Right cardiac atrium (tissue), 5 donors: ENCODE measurements at regions not wholly inside any gene's neighbourhood (a gene's known extent, or its start where the extent isn't known, plus 50 kb on each side); places are given as distances from the start of the nearest gene placed in this dataset.
"Not testable (repeated sequence)": the region's sequence is repeated elsewhere in the genome, so short reads cannot be mapped to it uniquely, and the experiment has no call there.

Experiments used
- ATAC-seq, 2 donors: fragments of 200-7000 bp; cut with Tn5 transposase; one replicate each; pipeline versions ENCODE4 v1.8.0 to v1.9.1; 2020; ENCODE audit warnings: moderate library complexity in 2 of 2, mild to moderate bottlenecking in 1 of 2
- DNase-seq, 3 donors: peaks; one replicate each; pipeline ENCODE4 v3.0.0-alpha.2; 2020
- H3K27ac ChIP-seq: one replicate; pipeline ENCODE4 v1.5.1; 2013; ENCODE audit warnings: mild to moderate bottlenecking, low read length, control low read depth, moderate library complexity
- H3K27me3 ChIP-seq: one replicate; pipeline ENCODE4 v1.6.1; 2013; ENCODE audit not compliant: control insufficient read depth, insufficient read depth
- H3K4me1 ChIP-seq: one replicate; pipeline ENCODE4 v1.6.1; 2013; ENCODE audit warnings: low read length; ENCODE audit not compliant: control insufficient read depth, insufficient read depth
- H3K4me3 ChIP-seq: one replicate; pipeline ENCODE4 v1.5.1; 2013; ENCODE audit warnings: low read length, control low read depth
- H3K9me3 ChIP-seq: one replicate; pipeline ENCODE4 v1.6.1; 2013; ENCODE audit warnings: low read length; ENCODE audit not compliant: control insufficient read depth
- WGBS: extraction: QIAGEN DNeasy Blood & Tissue Kit; methylation state at CpG from one replicate; pipeline ENCODE4 v1.1.7; 2013; 5-methylcytosine and 5-hydroxymethylcytosine counted together
- intact Hi-C, 4 donors: fragments of 100-400 bp; cut with DNase I; formaldehyde crosslinking; loops; one replicate each; pipeline versions ENCODE4 v1.11.0 to v1.14.0; 2022 to 2023
- donor health status: healthy with polysubstance abuse.
- donor health status: DM: no; HTN: yes; CAD: no.
- donor health status: DM: no; HTN: no; CAD: no.
- donor health status: DM: no; HTN: yes; CAD: no; lungs with severe emphysema.
- donor health status: DM: yes; HTN: yes; CAD: no.

- H3K9me3 ChIP-seq = no peaks in the 10 kb centered on the region
- no peak overlapping the region for H3K27ac ChIP-seq
- 78% methylated on average over 28 of the region's 28 CpGs for WGBS
- no peak overlapping the region for H3K4me3 ChIP-seq
- ATAC-seq (no peak), DNase-seq (no peak)
- H3K4me1 ChIP-seq = no peaks in the 10 kb centered on the region
- intact Hi-C loops = no loop called here
- no peaks in the 10 kb centered on the region for H3K27me3 ChIP-seq
Measured at GRCh38 chr2:239873656-239874635, 151.2 kb downstream of the NDUFA10 start.

- ATAC-seq (peak in 1 of 2 donors; percentile 13), DNase-seq (no peak)
- Histone ChIP-seq H3K4me1 (no peaks in the 10 kb centered on the region), H3K4me3 (no peak overlapping the region), H3K9me3 (no peaks in the 10 kb centered on the region), H3K27ac (no peak overlapping the region), H3K27me3 (no peaks in the 10 kb centered on the region)
- 76% methylated on average over 15 of the region's 15 CpGs for WGBS
- intact Hi-C loops = no loop called here
Measured at GRCh38 chr2:239871481-239872435, 153.4 kb downstream of the NDUFA10 start.

GRCh38 chr2:239870863-239871262 is 154.3 kb downstream of the NDUFA10 start:
- Histone ChIP-seq H3K27me3 (no peaks in the 10 kb centered on the region), H3K4me1 (no peaks in the 10 kb centered on the region), H3K9me3 (no peaks in the 10 kb centered on the region), H3K27ac (no peak overlapping the region), H3K4me3 (no peak overlapping the region)
- DNase-seq (no peak), ATAC-seq (no peak)
- intact Hi-C loops = no loop called here
- 81% methylated on average over 12 of the region's 12 CpGs for WGBS

GRCh38 chr2:239870276-239870675 is 154.9 kb downstream of the NDUFA10 start:
- WGBS = 94% methylated on average over 12 of the region's 12 CpGs
- Histone ChIP-seq H3K9me3 (no peaks in the 10 kb centered on the region), H3K4me1 (no peaks in the 10 kb centered on the region), H3K4me3 (no peak overlapping the region), H3K27me3 (no peaks in the 10 kb centered on the region), H3K27ac (no peak overlapping the region)
- intact Hi-C loops = no loop called here
- ATAC-seq (no peak), DNase-seq (no peak)

- ATAC-seq = no peak
- 91% methylated on average over 29 of the region's 29 CpGs for WGBS
Measured at GRCh38 chr2:239869272-239870155, 155.6 kb downstream of the NDUFA10 start.

GRCh38 chr2:239868556-239869181 is 156.5 kb downstream of the NDUFA10 start:
- intact Hi-C loops = no loop called here
- no peak for ATAC-seq
- Histone ChIP-seq H3K4me3 (no peak overlapping the region), H3K9me3 (no peaks in the 10 kb centered on the region), H3K4me1 (no peaks in the 10 kb centered on the region), H3K27ac (no peak overlapping the region), H3K27me3 (no peaks in the 10 kb centered on the region)
- DNase-seq = no peak
- 97% methylated on average over 4 of the region's 4 CpGs for WGBS

More at GRCh38 chr2:239869272-239870155, 155.6 kb downstream of the NDUFA10 start:
- no peaks in the 10 kb centered on the region for H3K4me1 ChIP-seq
- intact Hi-C loops = no loop called here
- DNase-seq = no peak
- H3K27me3 ChIP-seq = no peaks in the 10 kb centered on the region
- no peak overlapping the region for H3K4me3 ChIP-seq
- H3K27ac ChIP-seq = no peak overlapping the region
- H3K9me3 ChIP-seq = no peaks in the 10 kb centered on the region

GRCh38 chr2:239866778-239867177 is 158.4 kb downstream of the NDUFA10 start:
- WGBS = 95% methylated on average over 3 of the region's 3 CpGs
- no peaks in the 10 kb centered on the region for H3K9me3 ChIP-seq
- DNase-seq = no peak
- H3K27ac ChIP-seq = no peak overlapping the region
- intact Hi-C loops = no loop called here
- H3K4me1 ChIP-seq = no peaks in the 10 kb centered on the region
- H3K4me3 ChIP-seq = no peak overlapping the region
- ATAC-seq = no peak
- no peaks in the 10 kb centered on the region for H3K27me3 ChIP-seq

- Histone ChIP-seq H3K27me3 (no peaks in the 10 kb centered on the region), H3K4me1 (no peaks in the 10 kb centered on the region), H3K4me3 (no peak overlapping the region), H3K27ac (no peak overlapping the region), H3K9me3 (no peaks in the 10 kb centered on the region)
- intact Hi-C loops = no loop called here
- ATAC-seq = no peak
- 96% methylated on average over 1 of the region's 1 CpG for WGBS
- DNase-seq = no peak
Measured at GRCh38 chr2:239866350-239866749, 158.8 kb downstream of the NDUFA10 start.

GRCh38 chr2:239865856-239866255 is 159.3 kb downstream of the NDUFA10 start:
- H3K4me1 ChIP-seq, ATAC-seq, H3K27ac ChIP-seq, H3K9me3 ChIP-seq, H3K4me3 ChIP-seq, DNase-seq, intact Hi-C loops, H3K27me3 ChIP-seq: not testable (repeated sequence)
- WGBS = 93% methylated on average over 5 of the region's 5 CpGs

- WGBS = 95% methylated on average over 42 of the region's 42 CpGs
- no peaks in the 10 kb centered on the region for H3K9me3 ChIP-seq
- H3K4me3 ChIP-seq = no peak overlapping the region
- intact Hi-C loops = no loop called here
- ATAC-seq (peak in 1 of 2 donors; percentile 48), DNase-seq (no peak)
- H3K27me3 ChIP-seq = no peaks in the 10 kb centered on the region
- no peaks in the 10 kb centered on the region for H3K4me1 ChIP-seq
- H3K27ac ChIP-seq = no peak overlapping the region
Measured at GRCh38 chr2:239865059-239865639, 160.0 kb downstream of the NDUFA10 start.
